Skeletal muscle tissue (tissue), 3 donors: ENCODE measurements at regions not wholly inside any gene's neighbourhood (a gene's known extent, or its start where the extent isn't known, plus 50 kb on each side); places are given as distances from the start of the nearest gene placed in this dataset.
A peak's percentile ranks its signal among the peaks of the same experiment; 100 is the strongest.

Experiments
- H3K27ac ChIP-seq: one replicate; pipeline ENCODE4 v1.7.0; 2013; ENCODE audit warnings: mild to moderate bottlenecking, low read depth, low read length, inconsistent platforms
- H3K27me3 ChIP-seq, 3 donors: one replicate each; pipeline ENCODE4 v1.7.0; 2013; ENCODE audit warnings: low read length in 3 of 3; ENCODE audit not compliant: control insufficient read depth in 3 of 3, insufficient read depth in 3 of 3
- H3K36me3 ChIP-seq, 3 donors: one replicate each; pipeline ENCODE4 v1.7.0; 2013; ENCODE audit warnings: low read length in 3 of 3; ENCODE audit not compliant: control insufficient read depth in 3 of 3, insufficient read depth in 3 of 3
- H3K4me1 ChIP-seq, 3 donors: one replicate each; pipeline ENCODE4 v1.7.0; 2013; ENCODE audit warnings: low read length in 3 of 3, mild to moderate bottlenecking in 3 of 3; ENCODE audit not compliant: control insufficient read depth in 3 of 3, insufficient read depth in 3 of 3
- H3K4me3 ChIP-seq, 3 donors: one replicate each; pipeline ENCODE4 v1.7.0; 2013; ENCODE audit warnings: low read length in 3 of 3
- H3K9ac ChIP-seq, 3 donors: one replicate each; pipeline ENCODE4 v1.7.0; 2013; ENCODE audit warnings: low read length in 3 of 3, mild to moderate bottlenecking in 3 of 3, moderate library complexity in 2 of 3, low read depth in 1 of 3
- H3K9me3 ChIP-seq, 3 donors: one replicate each; pipeline ENCODE4 v1.7.0; 2013; ENCODE audit warnings: low read length in 3 of 3; ENCODE audit not compliant: control insufficient read depth in 3 of 3
- donor health status: Osteomylitis.

DNA sequence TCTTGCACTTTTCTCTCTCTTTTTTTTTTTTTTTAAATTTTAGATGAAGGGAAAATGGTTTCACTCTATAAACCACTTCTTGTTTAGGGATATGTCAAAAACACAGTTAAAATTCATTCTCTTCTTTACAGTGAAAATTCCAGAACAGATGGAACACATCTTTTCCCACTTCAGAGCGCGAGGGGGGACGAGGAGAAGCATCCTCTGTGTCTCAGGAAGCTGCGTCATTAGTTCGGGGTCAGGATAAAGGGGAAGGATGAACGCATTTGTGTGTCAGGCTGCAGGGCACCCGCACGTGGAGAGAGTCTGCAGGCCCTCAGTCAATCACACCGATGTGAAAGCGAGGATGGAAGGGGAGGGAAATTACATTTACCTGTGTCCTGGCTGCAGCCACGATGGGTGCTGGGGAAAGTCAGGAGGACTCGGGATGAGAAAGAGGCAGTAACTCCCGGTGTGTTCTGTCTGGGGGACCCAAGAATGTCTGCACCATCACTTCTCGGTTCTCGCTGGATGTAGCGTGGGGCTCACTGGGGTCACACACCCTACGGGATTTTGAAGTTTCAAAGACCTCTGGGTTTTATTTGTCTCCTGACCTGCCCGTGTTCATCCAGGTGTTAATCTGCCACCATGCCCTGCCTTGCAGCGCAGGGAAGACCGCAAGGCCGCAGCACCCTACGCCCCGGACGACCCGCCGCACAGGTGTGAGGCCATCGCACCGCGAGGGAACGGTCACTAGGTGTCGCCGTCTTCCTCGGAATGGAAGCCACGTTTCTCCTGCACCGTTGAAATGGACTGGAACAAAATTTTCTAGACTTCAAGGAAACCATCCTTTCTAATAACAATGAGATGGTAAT, 66.7 kb upstream of the PITRM1 start:
- H3K9ac ChIP-seq: peak overlapping the region in 1 of 3 donors; percentile 50
- no peaks in the 10 kb centered on the region for H3K9me3 ChIP-seq
- no peaks in the 10 kb centered on the region for H3K27me3 ChIP-seq
- no peak overlapping the region for H3K27ac ChIP-seq
- H3K36me3 ChIP-seq: no peaks in the 10 kb centered on the region
- peak overlapping the region in 1 of 3 donors; percentile 17 for H3K4me3 ChIP-seq
- H3K4me1 ChIP-seq: peaks cover 0 to 7% (median 3%) of the 10 kb centered on the region in 3 donors

DNA sequence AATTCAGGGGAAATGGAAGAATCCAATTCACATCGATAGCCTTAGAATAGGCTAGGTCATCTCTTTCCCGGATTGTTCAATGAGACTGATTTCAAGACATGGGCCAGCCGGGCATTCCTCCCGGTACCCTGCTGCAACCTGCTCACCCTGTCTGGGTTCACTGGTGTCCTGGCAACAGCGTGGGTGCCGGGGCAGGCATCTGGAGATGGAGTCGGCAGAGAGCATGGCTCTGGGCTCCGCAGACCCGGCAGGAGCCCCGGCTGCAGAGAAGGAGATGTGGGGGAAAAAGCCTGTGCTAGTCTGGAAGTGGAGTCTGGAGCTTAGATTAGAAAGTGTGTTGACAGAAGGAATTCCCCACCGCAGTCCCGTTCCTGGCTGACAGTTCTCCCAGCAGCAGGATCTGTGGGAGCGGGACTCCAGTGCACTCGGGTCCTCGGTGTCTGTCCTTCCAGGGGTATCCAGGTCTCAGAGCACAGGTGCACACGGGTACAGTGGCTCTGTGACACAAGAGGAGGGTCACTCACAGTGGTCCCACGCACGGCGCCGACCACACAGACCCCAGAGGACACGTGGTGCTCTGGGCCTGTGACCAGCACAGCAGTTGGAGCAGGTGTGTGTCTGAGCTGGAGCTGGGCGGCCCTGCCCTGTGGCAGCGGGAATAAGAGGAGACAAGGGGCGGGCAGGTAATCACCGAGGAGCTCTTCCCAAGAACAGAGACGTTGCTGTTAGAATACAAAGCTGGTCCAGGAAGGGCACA, 65.7 kb upstream of the PITRM1 start:
- no peak overlapping the region for H3K9ac ChIP-seq
- no peaks in the 10 kb centered on the region for H3K36me3 ChIP-seq
- no peak overlapping the region for H3K27ac ChIP-seq
- no peaks in the 10 kb centered on the region for H3K27me3 ChIP-seq
- H3K4me1 ChIP-seq: peaks cover 0 to 7% (median 3%) of the 10 kb centered on the region in 3 donors
- H3K4me3 ChIP-seq: no peak overlapping the region
- no peaks in the 10 kb centered on the region for H3K9me3 ChIP-seq

DNA sequence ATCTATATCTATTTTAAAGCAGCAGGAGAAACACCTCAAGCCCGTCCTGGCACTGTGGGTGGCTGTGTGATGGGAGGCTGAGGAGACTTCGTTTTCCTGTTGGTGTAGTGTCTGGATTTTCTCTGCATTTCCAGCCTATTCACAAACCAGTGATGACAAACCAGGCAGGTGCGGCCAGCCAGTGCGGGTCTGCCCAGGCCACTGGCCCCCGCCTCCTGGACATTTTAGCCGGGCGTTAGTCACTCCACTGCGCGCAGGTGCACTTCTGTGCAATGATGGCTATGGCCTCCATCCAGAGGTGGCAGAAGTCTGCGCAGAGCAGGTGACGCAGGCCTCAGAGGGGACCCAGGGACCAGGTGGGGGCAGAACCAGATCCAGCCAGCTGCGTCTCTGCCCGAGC, 64.9 kb upstream of the PITRM1 start:
- peaks cover 0 to 7% (median 3%) of the 10 kb centered on the region in 3 donors for H3K4me1 ChIP-seq
- H3K27me3 ChIP-seq: no peaks in the 10 kb centered on the region
- H3K36me3 ChIP-seq: no peaks in the 10 kb centered on the region
- H3K4me3 ChIP-seq: no peak overlapping the region
- H3K27ac ChIP-seq: no peak overlapping the region
- H3K9me3 ChIP-seq: no peaks in the 10 kb centered on the region
- H3K9ac ChIP-seq: no peak overlapping the region

DNA sequence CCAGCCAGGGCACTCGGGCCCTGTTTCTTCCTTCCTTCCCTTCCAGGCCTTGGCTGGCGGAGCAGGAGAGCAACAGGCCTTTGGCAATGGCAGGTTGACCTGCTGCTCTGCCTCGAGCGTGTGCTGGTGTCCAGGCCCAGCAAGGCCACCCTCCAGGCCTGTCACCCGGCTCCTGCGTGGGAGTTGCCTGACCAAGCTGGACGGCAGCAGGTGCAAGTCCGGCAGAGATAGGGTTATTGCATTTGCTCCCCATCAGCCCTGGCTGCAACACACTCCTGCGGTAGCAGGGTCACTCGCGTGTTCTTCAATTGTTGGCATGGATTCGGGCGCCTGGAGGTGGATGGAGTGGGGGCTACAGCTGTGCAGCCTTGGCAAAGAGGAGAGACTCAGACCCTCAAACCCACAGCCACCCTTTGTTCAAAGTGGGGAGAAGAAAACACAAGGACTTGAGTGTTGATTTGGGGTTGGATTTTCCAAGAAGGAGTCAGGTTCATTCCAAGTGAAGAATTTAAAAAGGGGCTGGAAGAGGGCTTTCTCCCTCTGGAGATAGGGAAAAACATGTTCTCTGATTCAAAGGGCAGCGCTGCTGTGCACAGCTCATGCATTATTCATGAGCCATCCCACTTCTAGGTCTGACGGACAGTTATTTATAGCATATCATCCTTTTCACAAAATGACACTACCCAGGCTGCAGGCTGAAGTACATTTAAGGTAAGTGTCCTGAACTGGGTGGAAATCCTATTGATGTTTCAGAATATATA, 64.2 kb upstream of the PITRM1 start:
- H3K27ac ChIP-seq: no peak overlapping the region
- peaks cover 0 to 7% (median 3%) of the 10 kb centered on the region in 3 donors for H3K4me1 ChIP-seq
- no peaks in the 10 kb centered on the region for H3K36me3 ChIP-seq
- H3K9me3 ChIP-seq: no peaks in the 10 kb centered on the region
- no peak overlapping the region for H3K9ac ChIP-seq
- no peak overlapping the region for H3K4me3 ChIP-seq
- H3K27me3 ChIP-seq: no peaks in the 10 kb centered on the region

DNA sequence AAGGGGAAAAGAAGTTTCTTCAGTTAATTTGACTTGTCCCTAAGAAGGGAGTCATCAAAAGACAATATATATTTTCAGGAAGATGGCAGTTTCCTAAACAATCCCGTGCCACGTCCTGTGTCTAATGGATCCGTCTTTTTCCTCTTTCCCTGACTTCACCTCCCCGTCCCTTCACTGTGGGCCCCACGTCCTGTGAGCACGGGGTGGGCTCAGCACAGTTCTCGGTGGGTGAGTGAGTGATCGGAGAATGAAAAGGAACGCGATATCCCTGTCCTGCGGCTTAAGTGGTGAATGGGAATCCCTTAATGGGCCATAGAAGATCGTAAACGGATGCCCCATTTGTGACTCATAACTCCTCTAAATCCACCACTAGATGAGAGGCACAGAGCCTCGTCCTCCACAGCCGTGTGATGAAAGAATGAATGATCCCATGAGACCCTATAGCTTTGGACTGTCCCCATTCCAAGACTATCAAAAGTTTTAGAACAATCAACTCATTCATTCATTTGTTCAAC, 63.5 kb upstream of the PITRM1 start:
- no peaks in the 10 kb centered on the region for H3K27me3 ChIP-seq
- no peak overlapping the region for H3K4me3 ChIP-seq
- H3K4me1 ChIP-seq: peaks cover 0 to 7% (median 3%) of the 10 kb centered on the region in 3 donors
- H3K27ac ChIP-seq: no peak overlapping the region
- H3K36me3 ChIP-seq: no peaks in the 10 kb centered on the region
- H3K9ac ChIP-seq: no peak overlapping the region
- no peaks in the 10 kb centered on the region for H3K9me3 ChIP-seq

DNA sequence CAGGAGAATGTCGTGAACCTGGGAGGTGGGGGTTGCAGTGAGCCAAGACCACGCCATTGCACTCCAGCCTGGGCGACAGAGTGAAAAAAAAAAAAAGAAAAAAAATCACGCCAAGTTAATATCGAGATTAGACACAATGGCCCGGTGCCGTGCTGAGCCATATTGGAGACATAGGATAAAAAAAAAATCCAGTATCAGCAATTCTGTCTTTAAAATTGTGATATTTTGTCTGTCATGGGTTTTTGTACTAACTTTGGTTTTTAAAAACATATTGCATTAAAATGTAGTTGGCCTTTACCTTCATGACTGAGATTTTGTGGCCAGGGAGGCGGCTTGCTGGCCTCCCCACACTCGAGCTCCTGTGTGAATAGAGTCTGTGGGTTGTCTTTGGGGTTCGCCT, 62.8 kb upstream of the PITRM1 start:
- Histone ChIP-seq H3K27ac (no peak overlapping the region), H3K4me1 (peaks cover 0 to 7% (median 3%) of the 10 kb centered on the region in 3 donors), H3K9me3 (no peaks in the 10 kb centered on the region), H3K9ac (no peak overlapping the region), H3K27me3 (no peaks in the 10 kb centered on the region), H3K4me3 (no peak overlapping the region), H3K36me3 (no peaks in the 10 kb centered on the region)

DNA sequence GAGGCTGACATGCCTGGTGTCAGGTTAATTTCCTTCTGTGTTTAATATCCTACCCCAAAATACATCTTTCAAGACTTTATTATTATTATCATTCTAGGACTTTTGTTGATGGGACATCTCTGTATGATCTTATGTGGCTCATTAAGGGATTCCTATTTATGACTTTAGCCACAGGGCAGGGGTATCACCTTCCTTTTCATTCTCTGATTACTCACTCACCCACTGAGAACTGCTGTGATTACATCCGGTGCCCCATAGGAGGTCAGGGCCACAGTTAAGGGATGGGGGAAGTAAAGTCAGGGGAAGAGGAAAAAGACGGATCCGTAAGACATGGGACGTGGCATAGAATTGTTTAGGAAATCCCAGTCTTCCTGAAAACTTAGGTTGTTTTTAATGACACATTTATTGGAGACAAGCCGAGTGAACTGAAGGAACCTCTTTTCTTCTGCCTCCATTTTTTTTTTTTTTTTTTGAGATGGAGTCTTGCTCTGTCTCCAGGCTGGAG, 61.0 kb upstream of the PITRM1 start:
- Histone ChIP-seq H3K9ac (no peak overlapping the region), H3K4me1 (no peaks in the 10 kb centered on the region), H3K27ac (no peak overlapping the region), H3K27me3 (peaks cover 0 to 3% (median 0%) of the 10 kb centered on the region in 3 donors), H3K36me3 (no peaks in the 10 kb centered on the region), H3K9me3 (no peaks in the 10 kb centered on the region), H3K4me3 (no peak overlapping the region)

DNA sequence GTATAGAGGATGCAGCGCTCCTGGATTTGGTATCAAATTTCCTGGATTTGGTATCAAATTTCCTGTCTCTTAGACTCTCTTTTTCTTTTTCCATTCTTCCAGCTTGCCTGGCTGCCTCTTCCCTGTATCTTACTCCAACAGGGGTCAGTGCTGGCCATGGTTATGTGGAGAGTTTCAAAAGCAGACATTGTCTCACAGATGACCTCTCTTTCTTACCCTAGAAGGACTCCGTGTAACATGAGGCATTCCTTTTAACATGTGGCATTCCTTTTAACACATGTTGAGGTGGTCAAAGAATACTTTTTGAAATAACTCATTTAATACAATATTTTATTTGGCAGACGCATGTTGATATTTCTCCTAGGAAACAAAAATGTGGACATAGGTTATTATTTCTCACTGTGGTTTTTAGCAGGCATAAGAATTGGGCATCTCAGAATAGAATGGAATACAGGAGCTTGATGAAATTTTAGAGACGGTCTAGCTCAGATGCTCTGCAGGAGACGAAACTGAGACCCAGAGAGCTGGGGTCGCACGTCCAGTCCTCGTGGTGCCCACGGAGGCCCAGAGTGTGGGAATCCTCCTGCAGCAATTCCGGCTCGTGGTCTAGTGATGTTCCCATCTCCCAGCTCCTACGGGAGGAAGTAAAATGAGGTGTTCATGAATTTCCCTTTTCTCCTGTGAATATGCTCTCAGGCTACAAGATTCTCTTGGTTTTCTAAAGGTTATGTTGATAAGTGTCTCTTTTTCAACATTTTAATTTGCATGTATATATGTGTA, 59.6 kb upstream of the PITRM1 start:
- H3K4me1 ChIP-seq: peaks cover 0 to 5% (median 0%) of the 10 kb centered on the region in 3 donors
- no peaks in the 10 kb centered on the region for H3K36me3 ChIP-seq
- H3K9me3 ChIP-seq: no peaks in the 10 kb centered on the region
- H3K4me3 ChIP-seq: no peak overlapping the region
- H3K27ac ChIP-seq: no peak overlapping the region
- no peak overlapping the region for H3K9ac ChIP-seq
- peaks cover 0 to 3% (median 3%) of the 10 kb centered on the region in 3 donors for H3K27me3 ChIP-seq

DNA sequence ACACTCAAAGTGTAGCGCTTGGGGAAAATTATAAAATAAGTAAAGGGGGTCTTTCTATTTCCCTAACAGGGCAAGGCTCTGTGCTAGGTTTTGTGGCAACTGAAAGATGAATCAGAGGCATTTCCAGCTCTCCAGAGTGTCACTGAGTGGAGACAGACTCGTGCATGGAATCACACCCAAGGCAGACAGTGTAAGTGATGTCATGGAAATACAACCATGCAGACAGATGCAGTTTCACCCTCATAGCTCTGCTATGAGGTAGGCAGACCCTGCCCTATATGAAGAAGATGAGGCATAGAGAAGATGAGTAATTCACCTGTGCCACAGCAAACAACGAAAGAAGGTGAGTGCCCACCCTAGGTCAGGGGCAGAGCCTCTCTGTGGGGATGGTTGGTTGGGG, 57.2 kb upstream of the PITRM1 start:
- no peak overlapping the region for H3K4me3 ChIP-seq
- H3K27ac ChIP-seq: no peak overlapping the region
- peaks cover 0 to 3% (median 3%) of the 10 kb centered on the region in 3 donors for H3K27me3 ChIP-seq
- H3K9me3 ChIP-seq: no peaks in the 10 kb centered on the region
- H3K36me3 ChIP-seq: no peaks in the 10 kb centered on the region
- no peak overlapping the region for H3K9ac ChIP-seq
- H3K4me1 ChIP-seq: peaks cover 0 to 10% (median 0%) of the 10 kb centered on the region in 3 donors
